HG03066 (cell line): ENCODE measurements at regions not wholly inside any gene's neighbourhood (a gene's known extent, or its start where the extent isn't known, plus 50 kb on each side); places are given as distances from the start of the nearest gene placed in this dataset.
"Not testable (repeated sequence)": the region's sequence is repeated elsewhere in the genome, so short reads cannot be mapped to it uniquely, and the experiment has no call there.

Source experiments
- ATAC-seq: cut with Tn5 transposase; IDR thresholded peaks from one replicate; pipeline ENCODE4 v1.9.1; 2021; ENCODE audit warnings: low read depth; ENCODE audit not compliant: unreplicated experiment

- ATAC-seq = no peak
Measured at GRCh38 chr6:50992704-50993625, 174.3 kb downstream of the TFAP2B start.

- no peak for ATAC-seq
Measured at GRCh38 chr6:50993941-50994720, 175.5 kb downstream of the TFAP2B start.

GRCh38 chr6:50995036-50995435, 176.4 kb downstream of the TFAP2B start:
- ATAC-seq = no peak

- no peak for ATAC-seq
Measured at GRCh38 chr6:50998905-50999304, 180.2 kb downstream of the TFAP2B start.

- no peak for ATAC-seq
Measured at GRCh38 chr6:51001399-51001798, 182.7 kb downstream of the TFAP2B start.

GRCh38 chr6:51004380-51004779, 185.7 kb downstream of the TFAP2B start:
- no peak for ATAC-seq

GRCh38 chr6:51005779-51006178, 187.1 kb downstream of the TFAP2B start:
- ATAC-seq = no peak

GRCh38 chr6:51007237-51007636, 188.6 kb downstream of the TFAP2B start:
- ATAC-seq = no peak

GRCh38 chr6:51008693-51009092, 190.0 kb downstream of the TFAP2B start:
- ATAC-seq = not testable (repeated sequence)

GRCh38 chr6:51013376-51013775, 194.7 kb downstream of the TFAP2B start:
- ATAC-seq = no peak

- ATAC-seq = no peak
Measured at GRCh38 chr6:51015394-51015793, 196.7 kb downstream of the TFAP2B start.

- no peak for ATAC-seq
Measured at GRCh38 chr6:51016489-51016888, 197.8 kb downstream of the TFAP2B start.

- no peak for ATAC-seq
Measured at GRCh38 chr6:51019806-51020205, 201.1 kb downstream of the TFAP2B start.

GRCh38 chr6:51021171-51021570, 202.5 kb downstream of the TFAP2B start:
- no peak for ATAC-seq

GRCh38 chr6:51024126-51024525, 205.5 kb downstream of the TFAP2B start:
- ATAC-seq = no peak

- ATAC-seq = no peak
Measured at GRCh38 chr6:51025082-51025777, 206.6 kb downstream of the TFAP2B start.

- ATAC-seq = no peak
Measured at GRCh38 chr6:51027283-51028065, 208.8 kb downstream of the TFAP2B start.

GRCh38 chr6:51028276-51028675, 209.6 kb downstream of the TFAP2B start:
- ATAC-seq = no peak

- ATAC-seq = no peak
Measured at GRCh38 chr6:51029561-51029960, 210.9 kb downstream of the TFAP2B start.

- no peak for ATAC-seq
Measured at GRCh38 chr6:51045548-51045947, 226.9 kb downstream of the TFAP2B start.
